Hepatocyte (in vitro differentiated cells): ENCODE measurements at regions not wholly inside any gene's neighbourhood (a gene's known extent, or its start where the extent isn't known, plus 50 kb on each side); places are given as distances from the start of the nearest gene placed in this dataset.
A peak's percentile ranks its signal among the peaks of the same experiment; 100 is the strongest.

Experiments
- DNase-seq: peaks from one replicate; pipeline ENCODE4 v3.0.0-alpha.2; 2016; ENCODE audit warnings: low spot score
- H2AFZ ChIP-seq: fragments of 200-600 bp; sonication (generic); 2 replicates; pipeline ENCODE4 v1.6.0; 2016; ENCODE audit warnings: antibody characterized with exemption, mild to moderate bottlenecking
- H3K27ac ChIP-seq: fragments of 200-600 bp; sonication (generic); 2 replicates; pipeline ENCODE4 v1.5.1; 2016; ENCODE audit warnings: mild to moderate bottlenecking
- H3K27me3 ChIP-seq: fragments of 200-600 bp; sonication (generic); 2 replicates; pipeline ENCODE4 v1.6.1; 2016
- H3K36me3 ChIP-seq: fragments of 200-600 bp; sonication (generic); replicated peaks from 2 replicates; pipeline ENCODE4 v1.5.1; 2016; ENCODE audit warnings: low read depth; ENCODE audit not compliant: insufficient read depth
- H3K4me1 ChIP-seq: fragments of 200-600 bp; sonication (generic); 2 replicates; pipeline ENCODE4 v1.5.1; 2016; ENCODE audit warnings: mild to moderate bottlenecking, moderate library complexity; ENCODE audit not compliant: insufficient read depth
- H3K4me2 ChIP-seq: fragments of 200-600 bp; sonication (generic); 2 replicates; pipeline ENCODE4 v1.6.0; 2016
- H3K4me3 ChIP-seq: fragments of 200-600 bp; sonication (generic); 2 replicates; pipeline ENCODE4 v1.5.1; 2016; ENCODE audit warnings: mild to moderate bottlenecking
- H3K79me2 ChIP-seq: fragments of 200-600 bp; sonication (generic); 2 replicates; pipeline ENCODE4 v1.6.0; 2017; ENCODE audit warnings: mild to moderate bottlenecking
- H3K9me2 ChIP-seq: fragments of 200-600 bp; sonication (generic); replicated peaks from 2 replicates; pipeline ENCODE4 v1.6.0; 2017; ENCODE audit warnings: mild to moderate bottlenecking; ENCODE audit not compliant: insufficient read depth
- H3K9me3 ChIP-seq: fragments of 200-600 bp; sonication (generic); 2 replicates; pipeline ENCODE4 v1.5.1; 2016; ENCODE audit warnings: low read depth, mild to moderate bottlenecking
- H4K20me1 ChIP-seq: fragments of 200-600 bp; sonication (generic); 2 replicates; pipeline ENCODE4 v1.6.0; 2016; ENCODE audit warnings: mild to moderate bottlenecking; ENCODE audit not compliant: insufficient read depth, poor library complexity, severe bottlenecking
- EZH2 ChIP-seq: fragments of 200-600 bp; sonication (generic); IDR thresholded peaks from 2 replicates; pipeline ENCODE4 v1.6.1; 2016; ENCODE audit warnings: antibody characterized with exemption, mild to moderate bottlenecking, borderline replicate concordance
- EZH2phosphoT487 ChIP-seq: fragments of 200-600 bp; sonication (generic); IDR thresholded peaks from one replicate; pipeline ENCODE4 v1.6.1; 2018; ENCODE audit warnings: antibody characterized with exemption, mild to moderate bottlenecking, low read depth, moderate library complexity; ENCODE audit not compliant: unreplicated experiment, severe bottlenecking
- WGBS: methylation state at CpG from one replicate; pipeline ENCODE4 v1.1.6; 2016; ENCODE audit warnings: low lambda C conversion rate; ENCODE audit errors: missing lambda C conversion rate; 5-methylcytosine and 5-hydroxymethylcytosine counted together
- TF ChIP-seq, protein P1 (sequence below): fragments of 200-600 bp; sonication (generic); IDR thresholded peaks from 2 replicates; pipeline ENCODE4 v1.5.1; 2016; ENCODE audit warnings: antibody characterized with exemption, mild to moderate bottlenecking; ENCODE audit not compliant: poor library complexity

- H4K20me1 ChIP-seq = no peaks in the 10 kb centered on the region
- H3K4me3 ChIP-seq = no peak overlapping the region
- TF ChIP-seq EZH2phosphoT487 (no peak), EZH2 (no peak)
- TF ChIP-seq, protein P1, sequence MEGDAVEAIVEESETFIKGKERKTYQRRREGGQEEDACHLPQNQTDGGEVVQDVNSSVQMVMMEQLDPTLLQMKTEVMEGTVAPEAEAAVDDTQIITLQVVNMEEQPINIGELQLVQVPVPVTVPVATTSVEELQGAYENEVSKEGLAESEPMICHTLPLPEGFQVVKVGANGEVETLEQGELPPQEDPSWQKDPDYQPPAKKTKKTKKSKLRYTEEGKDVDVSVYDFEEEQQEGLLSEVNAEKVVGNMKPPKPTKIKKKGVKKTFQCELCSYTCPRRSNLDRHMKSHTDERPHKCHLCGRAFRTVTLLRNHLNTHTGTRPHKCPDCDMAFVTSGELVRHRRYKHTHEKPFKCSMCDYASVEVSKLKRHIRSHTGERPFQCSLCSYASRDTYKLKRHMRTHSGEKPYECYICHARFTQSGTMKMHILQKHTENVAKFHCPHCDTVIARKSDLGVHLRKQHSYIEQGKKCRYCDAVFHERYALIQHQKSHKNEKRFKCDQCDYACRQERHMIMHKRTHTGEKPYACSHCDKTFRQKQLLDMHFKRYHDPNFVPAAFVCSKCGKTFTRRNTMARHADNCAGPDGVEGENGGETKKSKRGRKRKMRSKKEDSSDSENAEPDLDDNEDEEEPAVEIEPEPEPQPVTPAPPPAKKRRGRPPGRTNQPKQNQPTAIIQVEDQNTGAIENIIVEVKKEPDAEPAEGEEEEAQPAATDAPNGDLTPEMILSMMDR = peak; percentile 61
- no peaks in the 10 kb centered on the region for H3K9me3 ChIP-seq
- H3K79me2 ChIP-seq = no peaks in the 10 kb centered on the region
- H3K27me3 ChIP-seq = no peaks in the 10 kb centered on the region
- DNase-seq = peak; percentile 45
- no peaks in the 10 kb centered on the region for H3K4me1 ChIP-seq
- H2AFZ ChIP-seq = no peak overlapping the region
- no peak overlapping the region for H3K4me2 ChIP-seq
- no peaks in the 10 kb centered on the region for H3K36me3 ChIP-seq
- H3K9me2 ChIP-seq = no peaks in the 10 kb centered on the region
- no peak overlapping the region for H3K27ac ChIP-seq
Measured at GRCh38 chr3:107938143-107938542, 152.7 kb downstream of the CD47 start.

- Histone ChIP-seq H3K27ac (no peak overlapping the region), H3K4me2 (no peak overlapping the region), H3K4me3 (no peak overlapping the region), H2AFZ (no peak overlapping the region), H3K79me2 (no peaks in the 10 kb centered on the region), H3K9me3 (no peaks in the 10 kb centered on the region), H3K9me2 (no peaks in the 10 kb centered on the region), H4K20me1 (no peaks in the 10 kb centered on the region), H3K36me3 (no peaks in the 10 kb centered on the region), H3K27me3 (no peaks in the 10 kb centered on the region), H3K4me1 (no peaks in the 10 kb centered on the region)
- TF ChIP-seq EZH2 (no peak), EZH2phosphoT487 (no peak)
- TF ChIP-seq, protein P1 = no peak
- WGBS = 94% methylated on average over 4 of the region's 4 CpGs
- no peak for DNase-seq
Measured at GRCh38 chr3:107934808-107935207, 156.0 kb downstream of the CD47 start.

GRCh38 chr3:107933450-107933849 is 157.4 kb downstream of the CD47 start:
- H3K9me2 ChIP-seq = no peaks in the 10 kb centered on the region
- 81% methylated on average over 2 of the region's 2 CpGs for WGBS
- TF ChIP-seq EZH2 (no peak), EZH2phosphoT487 (no peak)
- TF ChIP-seq, protein P1 = no peak

GRCh38 chr3:107931326-107931725 is 159.5 kb downstream of the CD47 start:
- no peak overlapping the region for H3K4me2 ChIP-seq
- no peak overlapping the region for H3K4me3 ChIP-seq
- DNase-seq = no peak
- no peaks in the 10 kb centered on the region for H4K20me1 ChIP-seq
- H2AFZ ChIP-seq = no peak overlapping the region
- H3K4me1 ChIP-seq = no peaks in the 10 kb centered on the region
- no peaks in the 10 kb centered on the region for H3K79me2 ChIP-seq
- H3K36me3 ChIP-seq = no peaks in the 10 kb centered on the region
- no peaks in the 10 kb centered on the region for H3K9me3 ChIP-seq
- TF ChIP-seq EZH2phosphoT487 (no peak), EZH2 (no peak)
- TF ChIP-seq, protein P1 = no peak
- H3K9me2 ChIP-seq = no peaks in the 10 kb centered on the region
- H3K27me3 ChIP-seq = no peaks in the 10 kb centered on the region
- no peak overlapping the region for H3K27ac ChIP-seq

More at GRCh38 chr3:107933450-107933849, 157.4 kb downstream of the CD47 start:
- H3K9me3 ChIP-seq = no peaks in the 10 kb centered on the region
- no peaks in the 10 kb centered on the region for H3K27me3 ChIP-seq
- no peak overlapping the region for H3K4me3 ChIP-seq
- DNase-seq = no peak
- H3K4me2 ChIP-seq = no peak overlapping the region
- H4K20me1 ChIP-seq = no peaks in the 10 kb centered on the region
- no peaks in the 10 kb centered on the region for H3K4me1 ChIP-seq
- H2AFZ ChIP-seq = no peak overlapping the region
- no peak overlapping the region for H3K27ac ChIP-seq
- H3K79me2 ChIP-seq = no peaks in the 10 kb centered on the region
- no peaks in the 10 kb centered on the region for H3K36me3 ChIP-seq
